Sigmoid colon (tissue), 3 donors: ENCODE measurements at regions not wholly inside any gene's neighbourhood (a gene's known extent, or its start where the extent isn't known, plus 50 kb on each side); places are given as distances from the start of the nearest gene placed in this dataset.

Experiments used
- POLR2A ChIP-seq, 2 donors: fragments of 450-650 bp; IDR thresholded peaks; one replicate each; pipeline ENCODE4 v1.6.1; 2016; ENCODE audit warnings: antibody characterized with exemption in 2 of 2, mild to moderate bottlenecking in 2 of 2, moderate library complexity in 2 of 2
- TF ChIP-seq, protein P1 (sequence below), 4 experiments: fragments of 450-650 bp in 3 of 4; fragments of 200-600 bp in 1 of 4; IDR thresholded peaks; one replicate each; pipeline ENCODE4 v1.5.1; 2016 to 2019; ENCODE audit warnings: antibody characterized with exemption in 4 of 4, mild to moderate bottlenecking in 3 of 4, moderate library complexity in 2 of 4

DNA sequence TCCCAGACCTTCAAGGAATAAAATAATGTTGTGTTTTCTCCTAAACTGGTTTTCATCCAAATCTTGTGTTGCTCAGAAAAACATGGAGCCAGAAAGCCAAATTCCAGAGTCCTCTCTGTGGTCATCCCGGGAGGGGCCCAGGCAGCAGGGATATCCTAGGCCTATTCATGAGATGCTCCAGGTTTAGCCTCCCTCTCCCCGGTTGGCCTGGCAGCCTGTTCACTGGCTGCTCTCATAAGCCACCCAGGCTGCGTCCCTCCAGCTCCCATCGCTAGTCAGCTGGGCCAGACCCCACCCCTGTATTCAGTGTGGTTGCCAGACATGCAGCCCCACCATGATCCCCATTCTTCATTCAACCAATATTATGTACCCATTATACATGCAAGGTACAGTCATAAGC lies 113.4 kb upstream of the F3 start:
- TF ChIP-seq, protein P1, sequence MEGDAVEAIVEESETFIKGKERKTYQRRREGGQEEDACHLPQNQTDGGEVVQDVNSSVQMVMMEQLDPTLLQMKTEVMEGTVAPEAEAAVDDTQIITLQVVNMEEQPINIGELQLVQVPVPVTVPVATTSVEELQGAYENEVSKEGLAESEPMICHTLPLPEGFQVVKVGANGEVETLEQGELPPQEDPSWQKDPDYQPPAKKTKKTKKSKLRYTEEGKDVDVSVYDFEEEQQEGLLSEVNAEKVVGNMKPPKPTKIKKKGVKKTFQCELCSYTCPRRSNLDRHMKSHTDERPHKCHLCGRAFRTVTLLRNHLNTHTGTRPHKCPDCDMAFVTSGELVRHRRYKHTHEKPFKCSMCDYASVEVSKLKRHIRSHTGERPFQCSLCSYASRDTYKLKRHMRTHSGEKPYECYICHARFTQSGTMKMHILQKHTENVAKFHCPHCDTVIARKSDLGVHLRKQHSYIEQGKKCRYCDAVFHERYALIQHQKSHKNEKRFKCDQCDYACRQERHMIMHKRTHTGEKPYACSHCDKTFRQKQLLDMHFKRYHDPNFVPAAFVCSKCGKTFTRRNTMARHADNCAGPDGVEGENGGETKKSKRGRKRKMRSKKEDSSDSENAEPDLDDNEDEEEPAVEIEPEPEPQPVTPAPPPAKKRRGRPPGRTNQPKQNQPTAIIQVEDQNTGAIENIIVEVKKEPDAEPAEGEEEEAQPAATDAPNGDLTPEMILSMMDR (IDR thresholded peaks at IDR 0.05), result no peak
- TF ChIP-seq POLR2A (IDR thresholded peaks at IDR 0.05), result no peak
